Activated CD4-positive, alpha-beta T cell treated with anti-CD3 and anti-CD28 coated beads for 4 hours (primary cell): ENCODE measurements at regions not wholly inside any gene's neighbourhood (a gene's known extent, or its start where the extent isn't known, plus 50 kb on each side); places are given as distances from the start of the nearest gene placed in this dataset.
A peak's percentile ranks its signal among the peaks of the same experiment; 100 is the strongest.

Source experiments
- DNase-seq, 2 donors: peaks; one replicate each; pipeline ENCODE4 v3.0.0-alpha.2; 2020

GRCh38 chr6:41451515-41452163 lies 94.5 kb upstream of the FOXP4 start:
- no peak for DNase-seq

- DNase-seq = no peak
Measured at GRCh38 chr6:41452763-41453162, 93.4 kb upstream of the FOXP4 start.

DNA sequence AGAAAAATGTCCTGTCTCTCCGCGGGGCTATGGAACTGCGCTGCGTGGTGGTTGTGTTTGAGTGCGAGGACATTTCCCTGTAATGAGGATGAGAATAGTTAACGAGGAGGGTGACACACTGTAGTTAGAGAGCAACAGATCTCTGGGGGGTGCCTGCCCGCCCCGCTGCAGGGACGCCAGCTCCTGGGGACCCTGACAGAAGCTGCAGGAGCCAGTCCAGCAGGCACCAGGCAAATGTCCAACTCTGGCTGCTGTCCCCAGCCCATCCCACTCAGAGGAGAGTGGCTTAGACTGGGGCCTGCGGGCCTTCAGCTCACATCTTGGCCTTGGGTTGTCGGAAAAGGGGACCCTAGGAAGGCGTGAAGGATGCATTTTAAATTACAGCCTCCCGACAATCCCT lies 92.9 kb upstream of the FOXP4 start:
- DNase-seq = no peak

- no peak for DNase-seq
Measured at GRCh38 chr6:41454189-41454789, 91.9 kb upstream of the FOXP4 start.

- DNase-seq = no peak
Measured at GRCh38 chr6:41455410-41455809, 90.8 kb upstream of the FOXP4 start.

DNA sequence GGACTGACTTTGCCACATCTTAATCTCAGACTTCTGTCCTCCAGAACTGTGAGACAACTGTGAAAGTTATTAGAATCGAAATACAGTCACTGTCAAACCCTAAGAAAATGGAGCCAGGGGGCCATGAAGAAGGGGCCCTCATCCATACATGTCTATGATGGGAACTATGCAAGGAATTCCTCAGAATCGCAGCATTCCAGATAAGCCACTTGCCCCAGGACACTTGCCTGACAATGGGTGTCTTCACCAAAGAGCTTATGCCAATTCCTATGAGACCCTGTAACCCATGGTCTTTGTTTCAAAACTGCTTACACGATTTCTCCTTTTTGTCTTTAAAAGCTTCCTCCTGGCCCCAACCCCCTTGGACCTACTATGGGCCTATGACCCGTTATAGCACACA lies 90.4 kb upstream of the FOXP4 start:
- DNase-seq = no peak

DNA sequence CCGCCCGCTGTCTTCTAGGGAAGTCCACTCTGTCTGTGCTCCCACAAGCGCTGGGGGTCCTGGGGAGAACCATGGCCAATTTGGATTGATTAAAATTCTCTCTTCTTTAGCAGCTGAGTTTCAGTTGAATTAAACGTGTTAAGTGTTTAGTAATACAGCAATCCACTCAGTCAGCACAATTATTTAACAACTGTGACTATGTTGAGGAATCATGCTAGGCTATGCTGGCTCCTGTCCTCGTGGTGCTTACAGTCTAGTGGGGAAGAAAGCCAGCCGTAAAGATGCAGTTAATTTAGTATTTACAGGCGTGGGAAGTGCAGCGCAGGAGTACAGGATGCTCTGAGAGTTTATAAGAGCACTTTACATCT lies 88.9 kb upstream of the FOXP4 start:
- DNase-seq = no peak

- no peak for DNase-seq
Measured at GRCh38 chr6:41459738-41460137, 86.4 kb upstream of the FOXP4 start.

- DNase-seq = no peak
Measured at GRCh38 chr6:41460742-41461336, 85.3 kb upstream of the FOXP4 start.

DNA sequence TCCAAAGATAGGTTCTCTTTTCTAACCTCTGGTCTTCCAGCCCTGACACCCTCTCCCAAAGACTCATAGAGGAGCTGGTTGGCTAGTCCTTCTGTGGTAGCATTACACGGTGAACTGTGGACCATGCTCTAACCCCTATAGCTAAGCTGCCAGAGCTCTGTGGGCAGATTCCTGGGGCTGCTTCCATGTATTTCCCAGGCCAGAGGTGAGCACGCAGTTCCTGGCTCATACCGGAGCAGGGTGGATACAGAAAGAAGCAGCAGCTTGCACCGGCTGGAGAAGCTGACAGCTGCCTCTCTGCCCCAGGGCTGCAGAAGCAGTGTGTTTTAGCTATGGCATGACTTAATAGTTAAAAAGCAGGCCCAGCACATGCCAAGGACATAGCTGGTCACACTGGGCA lies 84.1 kb upstream of the FOXP4 start:
- no peak for DNase-seq

DNA sequence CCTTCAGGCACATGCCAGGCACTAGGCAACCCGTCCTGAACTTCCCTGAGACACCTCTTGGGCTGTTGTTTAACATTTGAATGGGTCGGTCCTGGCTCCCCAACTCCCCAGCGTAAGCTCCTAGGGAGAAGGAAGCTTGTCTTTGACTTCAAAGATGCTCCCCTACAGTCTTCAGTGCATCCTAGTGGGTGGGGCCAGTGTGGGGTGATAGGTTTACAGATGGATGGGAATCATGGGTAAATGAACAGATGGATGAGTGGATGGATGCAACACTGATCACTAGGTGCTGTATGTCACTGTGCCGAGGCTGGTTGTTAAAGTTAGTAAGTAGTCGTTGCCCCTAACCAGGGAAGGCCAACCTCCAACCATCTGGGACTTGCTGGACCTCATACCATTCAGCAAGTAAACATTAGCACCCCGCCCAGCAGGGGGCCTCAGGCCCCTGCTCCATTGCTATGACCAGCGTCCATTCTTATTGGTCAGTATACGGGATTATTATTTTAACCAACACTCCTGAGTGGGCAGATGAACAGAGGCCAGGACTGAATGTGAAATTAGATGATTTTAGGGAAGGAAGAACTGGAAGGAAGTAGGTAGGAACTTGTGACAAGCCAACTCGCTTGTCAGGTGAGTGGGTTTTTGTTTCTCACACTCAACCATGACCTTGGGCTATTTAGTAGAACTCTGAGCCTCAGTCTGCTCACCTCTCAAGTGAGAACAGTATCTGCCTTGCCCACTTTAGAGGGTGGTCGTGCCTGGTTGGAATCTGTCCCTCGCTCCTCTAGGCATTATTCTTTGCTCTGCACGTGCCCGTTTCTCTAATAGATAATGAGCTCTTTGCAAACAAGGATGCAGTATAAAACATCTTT lies 82.9 kb upstream of the FOXP4 start:
- DNase-seq = no peak

GRCh38 chr6:41464019-41464418 lies 82.2 kb upstream of the FOXP4 start:
- no peak for DNase-seq

DNA sequence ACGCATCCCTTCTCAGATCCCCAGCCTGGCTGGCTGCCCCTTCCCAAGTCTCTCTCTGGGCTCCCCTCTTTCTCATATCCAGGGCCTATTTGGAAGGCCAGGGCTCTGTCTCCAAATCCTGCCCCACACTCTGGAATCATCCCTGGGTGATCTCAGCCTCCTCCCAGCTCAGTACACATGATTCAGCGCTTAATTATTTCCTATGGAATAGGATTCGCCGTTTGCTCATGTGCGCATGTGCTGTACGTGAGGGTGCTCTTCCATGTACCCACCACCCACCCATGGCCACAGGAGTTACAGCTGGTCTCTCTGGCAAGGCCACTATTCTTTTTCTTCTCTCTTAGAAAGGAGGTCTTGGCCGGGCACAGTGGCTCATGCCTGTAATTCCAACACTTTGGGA lies 81.7 kb upstream of the FOXP4 start:
- no peak for DNase-seq

DNA sequence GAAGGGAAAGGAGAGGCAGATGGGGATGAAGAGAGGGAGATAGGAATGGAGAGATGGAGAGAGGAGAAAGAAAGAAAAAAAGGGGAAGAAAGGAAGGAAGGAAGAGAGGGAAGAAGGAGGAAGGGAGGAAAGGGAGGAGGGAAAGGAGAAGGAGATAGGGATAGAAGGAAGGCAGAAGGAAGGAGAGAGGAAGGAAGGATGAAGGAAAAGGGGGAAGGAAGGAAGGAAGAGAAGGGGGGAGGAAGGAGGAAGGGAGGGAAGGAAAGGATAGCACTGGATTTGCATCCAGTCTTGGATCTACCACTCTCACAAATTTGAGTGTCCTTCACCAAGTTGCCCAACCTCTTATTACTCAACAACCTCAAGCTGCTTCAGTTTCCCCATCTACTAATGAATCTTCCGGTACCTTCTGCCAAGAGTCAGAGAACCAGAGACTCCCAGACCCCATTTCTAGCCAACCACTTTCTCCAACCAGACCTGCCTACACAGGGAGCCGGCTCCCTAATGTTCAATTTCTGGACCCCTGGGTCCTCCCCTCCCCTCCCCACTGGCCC lies 79.7 kb upstream of the FOXP4 start:
- DNase-seq = no peak

DNA sequence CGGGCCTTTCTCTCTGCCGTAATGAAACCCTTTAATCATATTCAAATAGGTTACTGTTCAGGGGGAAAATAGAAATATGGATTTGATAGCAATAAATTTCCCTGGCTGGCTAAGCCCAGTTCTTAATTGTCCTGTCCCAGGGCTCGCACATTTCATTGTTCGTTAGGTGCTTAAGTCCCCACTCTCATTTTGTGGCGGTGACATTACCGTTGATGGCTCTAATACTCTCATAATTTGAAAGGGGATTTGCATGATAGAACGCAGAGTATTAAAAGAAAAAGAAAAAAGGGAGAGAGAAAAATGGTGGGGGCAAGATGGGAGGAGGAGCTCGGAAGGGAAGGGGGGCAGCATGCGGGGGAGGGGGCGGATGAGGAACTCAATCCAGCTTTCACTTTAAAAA lies 79.1 kb upstream of the FOXP4 start:
- no peak for DNase-seq

DNA sequence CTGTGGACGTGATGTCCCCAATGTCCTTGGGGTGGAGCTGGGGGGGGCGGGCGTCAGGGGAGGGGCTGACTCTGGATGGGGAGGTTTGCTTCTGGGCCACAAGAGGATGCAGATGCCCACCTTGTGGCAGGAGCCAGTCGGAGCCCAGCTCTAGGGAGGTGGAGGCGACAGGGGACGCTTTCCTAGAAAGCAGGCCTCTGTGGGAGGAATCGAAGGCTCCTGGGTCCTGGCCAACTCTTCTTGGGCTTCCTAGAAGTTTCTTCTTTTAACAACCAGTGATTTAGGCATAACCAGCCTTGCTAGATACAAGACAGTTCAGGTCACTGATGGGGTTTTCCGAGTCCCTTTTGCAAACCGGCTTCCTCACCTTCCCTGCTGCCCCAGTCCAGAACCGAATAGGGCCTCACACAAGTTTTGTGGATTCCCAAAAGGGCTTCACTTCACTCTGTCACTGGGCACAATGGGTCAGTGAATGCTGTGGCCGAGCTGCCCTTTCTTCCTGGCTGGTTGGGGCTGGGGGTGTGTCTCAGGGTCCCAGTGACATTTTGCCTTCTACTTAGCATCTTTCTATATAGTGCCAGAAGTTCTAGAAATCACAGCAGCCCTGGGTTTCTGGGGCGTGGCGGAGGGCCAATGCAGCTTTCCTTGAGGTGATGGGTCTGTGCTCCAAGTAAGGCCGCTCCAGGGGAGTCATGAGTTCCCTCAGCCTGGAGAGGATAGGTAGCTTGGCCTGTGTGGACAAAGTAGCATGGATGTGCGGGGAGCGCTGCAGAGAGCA lies 78.4 kb upstream of the FOXP4 start:
- DNase-seq = no peak

DNA sequence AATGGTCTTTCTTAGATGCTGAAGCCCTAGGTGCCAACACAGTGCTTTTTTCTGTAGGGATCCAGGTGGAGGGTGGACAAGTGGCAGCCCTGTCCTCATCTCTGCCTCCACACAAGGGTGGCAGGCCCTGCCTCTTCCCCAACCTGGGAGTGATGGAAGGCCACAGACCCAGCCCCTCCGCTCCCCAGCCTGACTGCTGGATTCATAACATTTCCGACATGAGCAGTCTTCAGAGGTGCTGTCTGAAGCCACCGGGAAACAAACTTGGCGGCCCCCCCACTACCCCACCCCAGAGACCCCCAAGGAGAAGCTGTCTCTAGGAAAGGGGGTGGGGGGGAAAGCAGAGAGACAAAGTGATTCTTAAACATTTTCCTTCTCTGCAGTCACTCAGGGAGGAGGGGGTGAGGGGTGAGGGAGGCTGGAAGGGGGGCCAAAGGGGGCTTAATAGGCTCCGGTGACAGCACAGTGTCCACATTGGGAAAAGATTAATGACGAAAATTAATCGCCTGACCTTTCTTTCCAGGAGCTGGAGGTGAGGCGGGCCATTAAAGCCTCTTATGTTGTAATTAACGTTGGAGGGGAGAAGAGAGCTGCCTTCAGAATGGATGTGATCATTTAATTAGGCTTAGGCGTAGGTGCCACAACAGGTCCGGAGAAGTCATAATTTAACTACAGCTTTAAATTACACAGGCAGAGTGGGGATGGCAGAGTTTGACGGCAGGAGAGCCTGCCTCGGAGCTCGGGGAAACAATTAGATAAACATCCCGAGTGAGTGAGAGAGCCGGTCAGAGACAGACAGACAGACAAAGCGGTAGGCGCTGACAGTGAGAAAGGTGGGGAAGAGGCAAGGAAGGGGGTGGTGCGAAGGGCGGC lies 76.8 kb upstream of the FOXP4 start:
- no peak for DNase-seq

- no peak for DNase-seq
Measured at GRCh38 chr6:41470029-41470330, 76.2 kb upstream of the FOXP4 start.

DNA sequence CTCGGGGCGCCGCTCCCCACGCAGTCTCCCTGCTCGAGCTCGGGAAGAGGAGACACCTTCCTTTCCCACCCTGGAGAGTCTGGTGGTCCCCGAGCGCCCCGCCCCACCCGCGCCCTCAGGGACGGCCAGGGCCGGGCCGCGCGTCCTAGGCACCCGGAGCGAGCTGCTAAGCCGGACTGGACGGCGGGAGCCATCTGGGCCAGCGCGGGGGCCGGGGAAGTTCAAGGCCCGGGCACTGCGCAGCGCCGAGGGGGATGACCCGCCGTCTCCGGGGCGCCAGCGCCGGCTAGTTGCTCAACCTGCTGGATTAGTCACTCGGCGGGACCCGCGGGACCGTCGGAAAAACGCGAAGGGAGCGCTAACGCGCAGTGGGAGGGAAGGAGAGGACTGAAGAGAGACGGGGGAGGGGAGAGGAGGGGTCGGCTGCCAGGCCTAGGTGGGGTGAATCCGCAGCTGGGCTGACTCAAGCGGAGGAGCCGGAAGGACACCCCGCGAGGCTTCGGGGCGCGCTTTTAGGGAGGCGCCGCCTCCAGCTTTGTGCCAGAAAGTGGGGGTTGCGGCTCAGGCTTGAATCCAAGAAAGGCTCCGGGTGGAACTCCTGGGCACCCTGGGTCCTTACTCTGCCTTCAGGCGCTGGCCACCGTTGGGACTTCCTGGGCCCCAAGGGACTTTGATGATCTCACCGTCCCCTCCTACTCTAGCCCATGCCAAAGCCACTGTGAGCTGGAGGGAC lies 75.7 kb upstream of the FOXP4 start:
- peak in 1 of 2 donors; percentile 5 for DNase-seq

DNA sequence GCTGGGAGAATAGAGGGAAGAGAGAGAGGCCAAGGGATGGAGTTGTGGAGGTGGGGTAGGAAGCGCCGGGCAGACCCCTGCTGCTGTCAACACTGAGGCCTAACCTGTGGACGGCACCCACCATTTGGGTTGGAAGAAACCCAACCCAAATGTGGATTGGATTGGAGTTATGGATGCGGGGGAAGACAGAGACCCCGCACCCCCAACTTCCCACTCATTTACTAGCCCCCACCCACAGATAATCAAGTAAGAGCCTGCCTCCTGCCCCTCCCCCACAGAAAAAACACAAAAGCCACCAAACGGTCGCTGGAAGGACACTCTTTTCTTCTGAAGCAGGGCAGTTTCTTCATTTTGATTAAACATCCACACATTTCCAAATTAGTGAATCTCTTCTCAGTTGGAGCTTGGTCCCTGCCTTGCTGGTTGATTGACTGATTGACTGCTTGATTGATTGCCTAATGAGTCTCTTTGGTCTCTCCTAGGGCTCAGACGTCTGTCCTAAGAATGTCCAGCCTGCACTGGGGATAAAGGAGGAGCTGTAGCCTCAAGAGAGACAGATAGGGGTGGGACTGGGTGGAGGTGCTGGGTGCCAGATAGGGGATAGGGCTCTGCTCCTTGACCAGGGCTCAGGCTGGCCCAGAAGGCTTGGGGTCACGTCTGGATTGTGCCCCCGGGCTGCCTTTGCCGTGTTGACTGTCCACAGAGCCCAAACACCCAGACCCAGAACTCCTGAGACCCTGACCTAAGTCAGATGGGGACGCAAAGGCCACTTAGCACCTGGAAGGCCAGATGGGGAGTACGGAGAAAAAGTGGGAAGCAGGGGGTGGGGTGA lies 74.9 kb upstream of the FOXP4 start:
- DNase-seq = no peak
